GM12864 (cell line): ENCODE measurements at regions not wholly inside any gene's neighbourhood (a gene's known extent, or its start where the extent isn't known, plus 50 kb on each side); places are given as distances from the start of the nearest gene placed in this dataset.

Source experiments
- DNase-seq: peaks from one replicate; pipeline ENCODE4 v3.0.0-alpha.2; 2011; ENCODE audit warnings: low read depth
- H3K4me3 ChIP-seq: 2 replicates; pipeline ENCODE4 v1.5.1; 2011; ENCODE audit warnings: mild to moderate bottlenecking, low read depth, low read length, control low read depth
- CTCF ChIP-seq: IDR thresholded peaks from 2 replicates; pipeline ENCODE4 v1.5.1; 2011; ENCODE audit warnings: low read depth, mild to moderate bottlenecking, moderate library complexity, low read length, control low read depth, inconsistent platforms; ENCODE audit errors: missing control alignments

GRCh38 chr9:129422843-129423192, 198.1 kb downstream of the C9orf50 start:
- TF ChIP-seq CTCF: no peak
- DNase-seq: no peak
- no peak overlapping the region for H3K4me3 ChIP-seq

- no peak for DNase-seq
- no peak overlapping the region for H3K4me3 ChIP-seq
Measured at GRCh38 chr9:129422032-129422842, 198.7 kb downstream of the C9orf50 start.

GRCh38 chr9:129421371-129421770, 199.5 kb downstream of the C9orf50 start:
- TF ChIP-seq CTCF: no peak
- no peak overlapping the region for H3K4me3 ChIP-seq
- no peak for DNase-seq

More at GRCh38 chr9:129422032-129422842, 198.7 kb downstream of the C9orf50 start:
- no peak for TF ChIP-seq CTCF

- no peak for DNase-seq
- TF ChIP-seq CTCF: no peak
- no peak overlapping the region for H3K4me3 ChIP-seq
Measured at GRCh38 chr9:129420721-129421120, 200.2 kb downstream of the C9orf50 start.

- TF ChIP-seq CTCF: no peak
- no peak for DNase-seq
- no peak overlapping the region for H3K4me3 ChIP-seq
Measured at GRCh38 chr9:129419382-129419899, 201.5 kb downstream of the C9orf50 start.

GRCh38 chr9:129418451-129418850, 202.4 kb downstream of the C9orf50 start:
- TF ChIP-seq CTCF: no peak
- H3K4me3 ChIP-seq: no peak overlapping the region
- DNase-seq: no peak
